Pancreas (tissue), 10 donors: ENCODE measurements at regions not wholly inside any gene's neighbourhood (a gene's known extent, or its start where the extent isn't known, plus 50 kb on each side); places are given as distances from the start of the nearest gene placed in this dataset.

Experiments used
- ATAC-seq, 4 donors: fragments of 200-7000 bp; cut with Tn5 transposase; one replicate each; pipeline versions ENCODE4 v1.8.0 to v1.9.1; 2020; ENCODE audit warnings: mild to moderate bottlenecking in 4 of 4, moderate library complexity in 4 of 4
- DNase-seq, 6 donors: peaks; one replicate each; pipeline ENCODE4 v3.0.0-alpha.2; 2020
- FAIRE-seq: peaks from 2 replicates; lab custom pipeline; 2012; peaks lifted over from hg19 to GRCh38; lab: Jason Lieb, UNC
- H3K27ac ChIP-seq, 4 donors: fragments of 200-600 bp; sonication (generic); 1 replicate in 3 of 4; 2 replicates in 1 of 4; pipeline versions ENCODE4 v1.5.0 to v1.8.0; 2020
- H3K27me3 ChIP-seq, 4 donors: fragments of 200-600 bp; one replicate each; pipeline ENCODE4 v1.8.0; 2021
- H3K36me3 ChIP-seq, 3 donors: fragments of 200-600 bp; sonication (generic) in 1 of 3; one replicate each; pipeline versions ENCODE4 v1.5.0 to v1.8.0; 2020 to 2021
- H3K4me1 ChIP-seq, 3 donors: fragments of 200-600 bp; one replicate each; pipeline ENCODE4 v1.8.0; 2021
- H3K4me3 ChIP-seq, 4 donors: fragments of 200-600 bp; sonication (generic) in 2 of 4; one replicate each; pipeline versions ENCODE4 v1.5.0 to v1.8.0; 2020 to 2021
- H3K9me3 ChIP-seq, 4 donors: fragments of 200-600 bp; one replicate each; pipeline ENCODE4 v1.8.0; 2021
- WGBS, 2 donors: extraction: QIAGEN DNeasy Blood & Tissue Kit; methylation state at CpG; one replicate each; pipeline ENCODE4 v1.1.7; 2013; 5-methylcytosine and 5-hydroxymethylcytosine counted together
- intact Hi-C, 3 donors: fragments of 100-400 bp; cut with DNase I; formaldehyde crosslinking; loops; one replicate each; pipeline versions ENCODE4 v1.11.1 to v1.14.2; 2022
- TF ChIP-seq, protein P1 (sequence below), 4 donors: fragments of 200-600 bp; sonication (generic) in 3 of 4; IDR thresholded peaks; one replicate each; pipeline versions ENCODE4 v1.5.0 to v1.8.0; 2021; ENCODE audit warnings: antibody characterized with exemption in 4 of 4
- donor health status: healthy with polysubstance abuse.
- donor health status: DM: no; HTN: no; CAD: no; lungs with moderate emphysema.
- donor health status: DM: no; HTN: no; CAD: no.
- donor health status: control.
- donor health status: control.
- donor health status: Bipolar disorder and iron deficiency.
- donor health status: DM: yes; HTN: yes; CAD: no.
- donor health status: DM: no; HTN: no; CAD: no.
- donor health status: DM: no; HTN: no; CAD: no.
- donor health status: DM: yes; HTN: yes; CAD: no.

DNA sequence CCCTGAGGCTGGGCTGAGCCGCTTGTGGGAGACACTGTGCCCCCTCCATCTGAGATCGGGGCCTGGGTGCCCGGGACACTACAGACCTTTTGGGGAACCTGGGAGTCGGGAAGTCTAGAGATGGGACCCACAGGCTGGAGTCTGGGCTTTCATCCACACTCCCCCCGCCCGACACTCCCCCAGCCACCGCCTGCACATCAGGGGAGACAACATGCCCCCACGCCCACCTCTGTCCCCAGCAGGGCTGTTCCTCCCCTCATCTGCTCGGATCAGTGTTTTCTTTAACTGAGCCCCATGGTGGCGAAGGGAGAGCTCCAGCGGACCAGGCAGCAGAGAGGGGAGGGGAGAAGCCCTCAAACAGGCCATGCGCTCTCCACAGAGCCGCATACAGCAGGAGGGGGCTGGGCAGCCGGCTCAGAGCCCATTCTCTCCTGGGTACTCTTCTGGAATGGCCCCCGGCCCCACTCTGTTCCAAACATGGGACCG is 174.7 kb downstream of the IGLL1 start:
- H3K4me3 ChIP-seq = no peak overlapping the region
- 65 to 68% methylated on average over 15 to 16 of the region's 16 CpGs for WGBS, 2 donors
- intact Hi-C loops = loop anchor here in 1 of 3 donors (10.0 kb wide), 1 partner anchor 129 kb away; no protein-coding TSS in a partner anchor
- no peaks in the 10 kb centered on the region for H3K4me1 ChIP-seq
- no peak for FAIRE-seq
- H3K27me3 ChIP-seq = no peaks in the 10 kb centered on the region
- no peaks in the 10 kb centered on the region for H3K9me3 ChIP-seq
- TF ChIP-seq, protein P1, sequence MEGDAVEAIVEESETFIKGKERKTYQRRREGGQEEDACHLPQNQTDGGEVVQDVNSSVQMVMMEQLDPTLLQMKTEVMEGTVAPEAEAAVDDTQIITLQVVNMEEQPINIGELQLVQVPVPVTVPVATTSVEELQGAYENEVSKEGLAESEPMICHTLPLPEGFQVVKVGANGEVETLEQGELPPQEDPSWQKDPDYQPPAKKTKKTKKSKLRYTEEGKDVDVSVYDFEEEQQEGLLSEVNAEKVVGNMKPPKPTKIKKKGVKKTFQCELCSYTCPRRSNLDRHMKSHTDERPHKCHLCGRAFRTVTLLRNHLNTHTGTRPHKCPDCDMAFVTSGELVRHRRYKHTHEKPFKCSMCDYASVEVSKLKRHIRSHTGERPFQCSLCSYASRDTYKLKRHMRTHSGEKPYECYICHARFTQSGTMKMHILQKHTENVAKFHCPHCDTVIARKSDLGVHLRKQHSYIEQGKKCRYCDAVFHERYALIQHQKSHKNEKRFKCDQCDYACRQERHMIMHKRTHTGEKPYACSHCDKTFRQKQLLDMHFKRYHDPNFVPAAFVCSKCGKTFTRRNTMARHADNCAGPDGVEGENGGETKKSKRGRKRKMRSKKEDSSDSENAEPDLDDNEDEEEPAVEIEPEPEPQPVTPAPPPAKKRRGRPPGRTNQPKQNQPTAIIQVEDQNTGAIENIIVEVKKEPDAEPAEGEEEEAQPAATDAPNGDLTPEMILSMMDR (IDR thresholded peaks at IDR 0.05) = no peak
- no peak overlapping the region for H3K27ac ChIP-seq
- H3K36me3 ChIP-seq = no peaks in the 10 kb centered on the region
- ATAC-seq = no peak
- DNase-seq = no peak

DNA sequence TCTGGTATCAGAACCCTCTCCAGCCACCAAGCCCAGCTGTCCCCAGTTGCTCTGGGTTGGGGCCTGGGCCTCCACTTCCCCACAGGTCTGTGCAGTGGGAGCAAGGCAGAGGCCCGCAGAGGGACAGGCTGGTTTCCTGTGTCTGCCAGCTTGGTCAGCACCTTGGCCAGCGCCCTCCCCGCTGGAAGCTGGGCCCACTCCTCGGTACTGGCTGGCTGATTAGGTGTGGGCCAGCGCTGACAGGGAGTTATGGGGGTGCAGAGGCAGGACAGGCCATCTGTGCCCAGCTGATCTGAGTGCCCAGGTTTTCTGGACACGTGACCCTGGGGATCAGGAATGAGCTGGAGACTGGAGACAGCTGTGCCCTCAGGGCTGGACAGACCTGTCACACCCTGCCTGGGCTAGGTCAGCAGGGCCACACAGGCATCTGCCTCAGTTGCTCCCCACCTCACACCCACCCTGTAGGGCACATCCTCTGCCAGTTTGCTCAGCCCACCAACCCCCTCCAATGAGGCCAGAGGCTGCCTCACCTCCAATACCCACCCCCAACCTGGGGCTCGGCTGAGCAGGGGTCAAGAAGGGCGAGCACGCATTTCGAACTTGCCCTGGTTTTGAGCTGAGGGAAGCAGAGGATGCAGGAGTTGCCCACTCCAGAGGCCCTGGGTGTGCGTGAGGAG is 175.3 kb downstream of the IGLL1 start:
- FAIRE-seq = no peak
- no peak overlapping the region for H3K27ac ChIP-seq
- no peak overlapping the region for H3K4me3 ChIP-seq
- TF ChIP-seq, protein P1 (IDR thresholded peaks at IDR 0.05) = no peak
- peak in 1 of 4 donors; percentile 49 for ATAC-seq
- DNase-seq = peak in 2 of 6 donors; percentile 35 to 69
- H3K27me3 ChIP-seq = no peaks in the 10 kb centered on the region
- H3K9me3 ChIP-seq = no peaks in the 10 kb centered on the region
- no peaks in the 10 kb centered on the region for H3K36me3 ChIP-seq
- WGBS, 2 donors = 46 to 62% methylated on average over 11 of the region's 11 CpGs
- intact Hi-C loops = loop anchor here in 1 of 3 donors (10.0 kb wide), 1 partner anchor 130 kb away; no protein-coding TSS in a partner anchor
- H3K4me1 ChIP-seq = no peaks in the 10 kb centered on the region

DNA sequence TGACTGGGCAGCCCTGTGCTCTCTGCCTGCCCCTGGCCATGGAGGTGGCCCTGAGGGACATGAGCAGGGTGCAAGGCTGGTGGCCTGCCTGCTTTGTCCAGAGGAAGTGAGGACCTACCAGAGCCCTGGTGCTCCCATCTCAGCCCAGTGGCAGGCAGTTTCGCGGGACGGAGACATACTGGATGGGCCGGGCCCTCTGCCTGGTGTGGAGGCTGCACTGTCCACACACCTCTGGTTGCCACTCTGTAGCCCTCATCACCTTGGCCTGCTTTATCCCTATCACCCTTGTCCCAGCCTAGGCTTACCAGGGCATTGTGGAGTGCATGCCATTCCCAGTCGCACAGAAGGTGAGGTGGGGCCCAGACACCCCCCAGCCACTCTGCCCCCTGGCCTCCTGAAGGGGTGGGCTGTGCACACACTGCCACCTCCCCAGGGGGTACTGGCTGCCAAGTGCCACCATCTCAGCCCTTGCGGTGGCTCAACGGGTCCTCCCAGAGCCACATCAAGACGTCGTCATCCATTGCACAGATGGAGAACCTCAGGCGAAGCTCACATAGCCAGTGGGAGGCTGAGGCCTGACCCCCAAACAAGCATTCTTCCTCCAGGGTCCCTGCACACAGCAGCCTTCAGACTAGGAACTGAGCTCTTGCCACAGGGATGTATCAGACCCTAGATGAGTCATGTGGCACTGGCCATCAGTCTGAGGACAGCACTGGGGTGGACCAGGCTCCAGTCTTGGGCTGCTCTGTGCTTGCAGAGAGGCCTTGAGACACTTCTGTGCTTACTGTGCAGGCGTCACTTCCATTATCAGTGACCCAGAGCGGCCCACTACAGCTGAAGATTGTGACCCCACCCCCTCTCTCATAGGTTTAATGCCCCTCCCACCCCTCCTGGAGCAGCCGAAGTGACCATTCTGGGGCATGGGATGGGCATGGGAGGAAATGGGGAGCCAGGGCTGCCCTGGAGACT is 176.1 kb downstream of the IGLL1 start:
- TF ChIP-seq, protein P1 (IDR thresholded peaks at IDR 0.05) = no peak
- H3K9me3 ChIP-seq = no peaks in the 10 kb centered on the region
- intact Hi-C loops = loop anchor here in 1 of 3 donors (10.0 kb wide), 1 partner anchor 131 kb away; no protein-coding TSS in a partner anchor
- no peak for FAIRE-seq
- H3K27me3 ChIP-seq = no peaks in the 10 kb centered on the region
- DNase-seq = peak in 2 of 6 donors; percentile 21 to 67
- no peaks in the 10 kb centered on the region for H3K4me1 ChIP-seq
- ATAC-seq = no peak
- 85 to 91% methylated on average over 13 of the region's 13 CpGs for WGBS, 2 donors
- H3K4me3 ChIP-seq = no peak overlapping the region
- H3K27ac ChIP-seq = no peak overlapping the region
- no peaks in the 10 kb centered on the region for H3K36me3 ChIP-seq

DNA sequence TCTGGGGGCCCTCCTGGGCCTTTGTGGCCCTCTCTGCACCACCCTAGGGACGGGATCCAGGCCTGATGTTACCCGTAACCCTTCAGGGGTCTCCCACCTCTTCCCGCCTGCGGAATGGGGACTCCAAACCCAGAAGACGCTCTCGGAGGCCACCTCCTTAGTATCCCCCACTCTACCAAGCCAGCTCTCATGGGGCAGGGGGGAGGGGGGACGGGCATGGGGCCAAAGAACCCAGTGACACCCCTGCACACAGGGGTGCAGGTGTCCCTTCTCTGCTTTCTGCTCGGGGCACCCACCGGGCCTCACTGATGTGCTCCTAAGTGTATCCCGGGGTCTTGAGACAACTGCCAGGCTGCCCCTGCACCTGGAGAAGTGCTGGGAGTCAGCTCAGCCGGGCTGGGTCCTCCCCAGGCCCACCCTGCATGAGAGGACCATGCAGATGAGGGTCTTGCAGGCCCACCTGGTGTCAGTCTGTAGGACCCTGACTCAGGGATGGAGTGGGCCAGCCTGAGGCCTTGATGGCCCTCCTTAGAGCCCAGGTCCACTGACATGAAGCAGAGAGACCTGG is 176.9 kb downstream of the IGLL1 start:
- FAIRE-seq (no peak), DNase-seq (peak in 2 of 6 donors; percentile 41 to 69), ATAC-seq (no peak)
- H3K27me3 ChIP-seq = no peaks in the 10 kb centered on the region
- H3K27ac ChIP-seq = peak overlapping the region in 1 of 4 donors; percentile 17
- peak overlapping the region in 1 of 4 donors; percentile 43 for H3K4me3 ChIP-seq
- H3K9me3 ChIP-seq = no peaks in the 10 kb centered on the region
- WGBS, 2 donors = 88 to 93% methylated on average over 11 of the region's 11 CpGs
- H3K36me3 ChIP-seq = no peaks in the 10 kb centered on the region
- intact Hi-C loops = loop anchor here in 1 of 3 donors (10.0 kb wide), 1 partner anchor 132 kb away; no protein-coding TSS in a partner anchor
- TF ChIP-seq, protein P1 (IDR thresholded peaks at IDR 0.05) = no peak
- no peaks in the 10 kb centered on the region for H3K4me1 ChIP-seq
